NCI-H2196 treated with DMSO at 0.1 percent for 48 hours (cell line): ENCODE measurements at regions not wholly inside any gene's neighbourhood (a gene's known extent, or its start where the extent isn't known, plus 50 kb on each side); places are given as distances from the start of the nearest gene placed in this dataset.
"Not testable (repeated sequence)": the region's sequence is repeated elsewhere in the genome, so short reads cannot be mapped to it uniquely, and the experiment has no call there.

ENCODE experiments used
- DNase-seq: peaks from one replicate; lab custom pipeline; 2025; ENCODE audit not compliant: unreplicated experiment; lab: John Stamatoyannopoulos, UW

DNA sequence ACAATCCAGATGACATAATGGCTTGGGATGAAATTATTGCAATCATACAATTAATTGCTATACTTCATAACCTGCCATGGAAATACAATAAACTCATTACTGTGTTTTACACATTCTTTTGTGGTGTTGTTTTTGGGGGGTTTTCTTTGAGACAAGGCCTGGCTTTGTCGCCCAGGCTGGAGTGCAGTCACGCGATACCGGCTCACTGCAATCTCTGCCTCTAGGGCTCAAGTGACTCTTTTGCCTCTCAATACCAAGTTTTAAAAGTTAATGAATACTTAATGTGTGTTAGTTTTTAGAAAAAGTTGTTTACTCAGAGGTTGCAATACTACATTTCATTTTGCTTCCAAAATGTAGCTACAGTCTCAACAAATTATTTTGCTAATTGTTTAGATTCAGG is 598.4 kb downstream of the CHSY3 start:
- DNase-seq, result no peak

DNA sequence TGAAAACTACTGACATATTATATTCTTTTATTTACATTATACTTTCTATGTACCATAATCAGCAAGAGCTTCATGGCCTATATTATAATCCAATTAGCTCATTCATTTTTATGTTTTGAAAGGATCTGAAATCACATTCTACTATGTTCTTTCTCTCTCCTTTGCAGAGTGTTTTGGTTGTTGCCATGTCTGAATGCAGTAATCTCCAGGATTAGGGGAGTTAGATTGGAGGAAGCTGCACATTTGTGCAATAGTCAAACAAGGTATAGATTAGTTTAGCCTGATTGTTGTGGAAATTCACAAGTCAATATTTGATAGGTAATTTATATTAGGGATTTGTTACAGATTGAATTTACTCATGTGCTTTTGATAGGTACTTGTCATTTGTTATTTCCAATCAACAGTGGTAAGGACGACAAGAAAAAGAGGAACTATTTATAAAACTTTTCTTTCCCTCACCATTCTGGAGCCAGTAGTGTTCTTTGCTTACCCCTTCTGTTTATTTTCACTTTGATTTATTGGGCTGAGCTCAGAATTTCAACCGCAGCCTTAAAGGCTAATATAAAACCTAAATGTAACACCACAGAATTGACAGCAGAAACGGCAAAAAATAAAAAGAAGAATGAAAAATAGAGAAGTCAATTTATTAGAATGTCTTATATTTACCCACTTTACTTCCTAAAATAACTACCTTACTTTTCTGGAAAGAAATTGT is 597.0 kb downstream of the CHSY3 start:
- no peak for DNase-seq

- DNase-seq, result not testable (repeated sequence)
Measured at GRCh38 chr5:130500495-130500894, 596.2 kb downstream of the CHSY3 start.

- DNase-seq, result no peak
Measured at GRCh38 chr5:130496215-130496614, 592.0 kb downstream of the CHSY3 start.

DNA sequence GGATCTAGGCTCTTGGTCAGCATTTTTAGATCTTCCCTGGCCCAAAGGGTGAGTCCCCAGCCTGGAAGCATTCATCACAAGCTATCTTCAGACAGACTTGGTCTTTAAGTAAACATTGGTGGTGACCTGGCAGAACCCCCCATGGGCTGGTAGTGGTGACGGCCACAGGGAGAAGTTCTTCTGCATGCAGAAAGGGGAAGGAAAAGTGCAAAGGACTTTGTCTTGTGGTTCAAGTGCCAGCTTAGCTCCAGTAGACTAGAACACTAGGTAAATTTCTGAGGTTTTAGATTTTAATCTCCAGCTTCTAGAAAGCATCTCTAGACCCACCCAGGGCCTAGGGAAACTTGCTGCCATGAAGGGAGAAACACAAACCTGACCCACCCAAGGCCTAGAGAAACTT is 584.0 kb downstream of the CHSY3 start:
- no peak for DNase-seq

GRCh38 chr5:130479045-130479804 is 575.0 kb downstream of the CHSY3 start:
- DNase-seq, result no peak

DNA sequence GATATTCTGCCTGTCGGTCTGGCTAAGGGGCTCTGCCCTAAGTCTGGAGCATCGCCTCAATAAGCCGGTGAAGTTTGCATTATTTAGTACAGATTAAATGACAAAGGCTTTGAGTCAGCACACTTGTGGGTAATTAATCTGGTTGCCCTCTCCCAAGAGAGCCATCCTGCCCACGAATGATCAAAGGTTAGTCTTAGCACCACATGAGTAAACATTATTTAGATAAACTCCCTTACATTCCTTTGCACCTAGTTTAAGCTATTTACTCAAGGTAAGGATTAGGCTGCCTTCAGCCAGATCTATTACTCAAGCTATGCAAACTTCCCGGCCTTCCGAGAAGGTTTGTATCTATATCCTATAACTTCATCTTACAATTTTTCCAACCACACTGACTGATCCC is 572.1 kb downstream of the CHSY3 start:
- DNase-seq, result no peak

GRCh38 chr5:130462516-130462915 is 558.3 kb downstream of the CHSY3 start:
- DNase-seq, result no peak

GRCh38 chr5:130455175-130455574 is 550.9 kb downstream of the CHSY3 start:
- no peak for DNase-seq

DNA sequence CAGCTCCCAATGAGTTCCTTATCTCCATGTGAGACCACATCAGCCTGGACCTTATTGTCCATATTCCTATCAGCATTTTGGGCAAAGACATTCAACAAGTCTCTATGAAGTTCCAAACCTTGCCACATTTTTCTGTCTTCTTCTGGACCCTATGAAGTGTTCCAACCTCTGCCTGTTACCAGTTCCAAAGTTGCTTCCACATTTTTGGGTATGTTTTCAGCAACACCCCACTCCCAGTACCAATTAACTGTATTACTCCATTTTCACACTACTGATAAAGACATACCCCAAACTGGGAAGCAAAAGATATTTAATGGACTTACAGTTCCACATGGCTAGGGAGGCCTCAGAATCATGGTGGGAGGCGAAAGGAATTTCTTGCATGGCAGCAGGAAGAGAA is 548.5 kb downstream of the CHSY3 start:
- no peak for DNase-seq

- no peak for DNase-seq
Measured at GRCh38 chr5:130436430-130436829, 532.2 kb downstream of the CHSY3 start.

DNA sequence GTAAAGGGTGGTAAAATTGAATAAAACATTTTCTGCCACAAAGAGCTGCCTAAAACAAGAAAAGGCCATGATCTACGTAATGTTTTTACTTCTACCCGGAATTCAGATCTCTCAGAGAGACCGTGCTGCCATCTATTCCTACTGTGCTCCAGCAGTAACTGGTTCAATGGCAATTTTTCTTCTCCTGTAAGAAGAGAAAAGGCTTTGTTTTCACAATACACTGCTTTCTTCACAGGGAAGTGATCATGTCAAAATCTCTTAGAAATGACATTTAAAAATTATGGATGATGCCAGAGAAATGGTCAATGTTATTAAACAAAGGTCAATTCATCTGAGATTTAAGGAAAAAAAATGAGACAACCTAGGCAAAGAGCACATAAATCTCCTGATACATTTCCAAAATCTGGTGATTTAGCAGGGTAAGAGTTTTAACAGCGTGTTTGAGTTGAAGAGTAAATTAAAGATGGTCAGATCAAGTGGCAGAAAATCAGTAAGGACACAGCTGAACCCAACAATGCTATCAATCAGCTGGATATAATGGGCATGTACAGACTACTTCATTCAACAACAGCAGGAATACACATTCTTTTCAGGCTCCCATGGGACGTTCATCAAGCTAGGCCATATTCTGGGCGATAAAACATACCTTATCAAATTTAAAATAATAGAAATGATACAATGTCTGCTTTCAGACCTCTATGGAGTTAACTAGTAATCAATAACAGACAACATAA is 523.1 kb downstream of the CHSY3 start:
- DNase-seq, result no peak

DNA sequence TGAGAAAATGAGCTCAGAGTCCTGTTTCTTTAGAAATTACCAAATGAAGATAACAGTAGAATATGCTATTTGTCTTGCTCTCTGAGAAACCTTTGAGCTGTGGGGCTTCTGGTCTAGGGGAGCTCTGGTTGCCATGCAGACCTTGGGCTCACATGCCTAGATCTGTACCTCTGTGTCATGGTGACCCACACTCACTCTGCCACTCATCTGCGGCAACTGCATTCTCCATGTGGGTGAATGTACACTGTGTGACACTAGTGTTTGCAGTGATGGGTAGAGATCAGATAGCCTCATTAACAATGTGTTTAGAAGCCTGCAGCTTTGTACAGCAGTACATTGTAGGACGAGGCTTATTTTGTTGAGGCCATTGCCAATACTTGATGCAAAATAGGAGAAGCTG is 521.2 kb downstream of the CHSY3 start:
- DNase-seq, result no peak

DNA sequence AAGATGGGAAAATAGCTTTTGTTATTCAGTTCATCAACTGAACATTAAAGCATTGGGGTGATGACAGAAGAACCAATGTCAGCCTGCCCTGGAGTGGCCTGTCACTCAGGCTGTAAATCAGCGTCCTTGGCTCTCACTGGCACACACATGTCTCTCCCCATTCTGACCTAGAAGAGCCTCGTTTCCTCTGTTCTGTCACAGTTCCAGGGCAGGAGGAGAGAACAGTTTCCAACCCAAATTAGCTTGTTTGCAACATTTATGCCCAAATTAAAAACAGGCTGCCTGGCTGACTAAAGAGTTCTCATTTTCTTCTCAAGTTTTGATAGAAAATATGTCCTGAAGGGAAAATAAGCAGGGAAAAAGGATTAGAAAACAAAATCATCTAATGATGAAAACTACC is 520.1 kb downstream of the CHSY3 start:
- no peak for DNase-seq

DNA sequence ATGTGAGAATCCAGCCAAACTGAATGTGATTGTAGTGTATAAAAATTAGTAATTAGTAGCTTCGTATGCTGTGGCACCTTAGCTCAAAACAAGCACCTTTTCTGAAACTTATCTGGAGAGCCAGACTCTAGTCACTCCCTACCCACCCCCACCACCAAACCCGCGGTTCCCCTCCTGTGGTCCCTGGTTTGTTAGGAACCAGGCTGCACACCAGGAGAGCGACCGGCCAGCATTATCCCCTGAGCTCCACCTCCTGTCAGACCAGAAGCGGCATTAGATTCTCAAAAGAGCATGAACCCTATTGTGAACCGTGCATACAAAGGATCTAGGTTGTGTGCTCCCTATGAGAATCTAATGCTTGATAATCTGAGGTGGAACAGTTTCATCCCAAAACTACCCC is 498.6 kb downstream of the CHSY3 start:
- DNase-seq, result no peak

DNA sequence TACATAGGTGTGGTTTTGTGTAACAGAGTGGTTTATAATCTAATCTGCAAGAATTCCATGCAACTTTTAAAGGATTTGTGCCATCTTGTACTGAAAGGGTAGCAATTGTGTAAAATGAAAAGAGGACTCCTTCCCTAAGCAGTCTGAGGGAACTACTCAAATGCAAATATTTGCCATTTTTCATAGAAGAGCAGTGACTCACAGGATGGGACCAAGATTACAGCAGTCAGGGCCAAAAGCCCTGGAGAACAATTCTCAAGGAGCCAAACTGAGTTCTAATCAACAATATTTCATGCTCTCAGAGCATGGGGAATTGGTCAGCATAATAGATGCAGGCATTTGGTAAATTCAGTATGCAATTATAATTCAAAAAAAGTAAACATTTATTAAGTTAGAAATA is 495.8 kb downstream of the CHSY3 start:
- DNase-seq, result no peak

DNA sequence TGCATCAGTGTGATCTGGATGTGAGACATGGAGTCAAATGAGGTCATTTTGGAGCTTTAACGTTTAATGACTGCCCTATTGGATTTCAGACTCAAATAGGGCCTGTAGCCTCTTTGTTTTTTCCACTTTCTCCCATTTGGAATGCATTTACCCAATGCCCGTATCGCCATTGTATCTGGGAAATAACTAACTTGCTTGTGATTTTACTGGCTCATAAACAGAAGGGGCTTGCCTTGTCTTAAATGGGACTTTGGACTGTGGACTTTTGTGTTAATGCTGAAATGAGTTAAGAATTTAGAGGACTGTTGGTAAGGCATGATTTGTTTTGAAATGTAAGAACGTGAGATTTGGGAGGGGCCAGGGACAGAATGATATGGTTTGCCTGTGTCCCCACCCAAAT is 494.6 kb downstream of the CHSY3 start:
- no peak for DNase-seq

DNA sequence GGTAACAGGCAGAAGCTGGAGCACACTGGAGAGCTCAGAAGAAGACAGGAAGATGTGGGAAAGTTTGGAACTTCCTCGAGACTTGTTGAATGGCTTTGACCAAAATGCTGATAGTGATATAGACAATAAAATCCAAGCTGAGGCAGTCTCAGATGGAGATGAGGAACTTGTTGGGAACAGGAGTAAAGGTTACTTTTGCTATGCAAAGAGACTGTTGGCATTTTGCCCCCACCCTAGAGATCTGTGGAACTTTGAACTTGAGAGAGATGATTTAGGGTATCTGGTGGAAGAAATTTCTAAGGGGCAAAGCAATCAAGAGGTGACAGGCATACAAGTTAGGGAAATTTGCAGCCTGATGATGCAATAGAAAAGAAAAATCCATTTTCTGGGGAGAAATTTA is 493.5 kb downstream of the CHSY3 start:
- DNase-seq, result not testable (repeated sequence)

GRCh38 chr5:130397132-130397531 is 492.9 kb downstream of the CHSY3 start:
- no peak for DNase-seq

DNA sequence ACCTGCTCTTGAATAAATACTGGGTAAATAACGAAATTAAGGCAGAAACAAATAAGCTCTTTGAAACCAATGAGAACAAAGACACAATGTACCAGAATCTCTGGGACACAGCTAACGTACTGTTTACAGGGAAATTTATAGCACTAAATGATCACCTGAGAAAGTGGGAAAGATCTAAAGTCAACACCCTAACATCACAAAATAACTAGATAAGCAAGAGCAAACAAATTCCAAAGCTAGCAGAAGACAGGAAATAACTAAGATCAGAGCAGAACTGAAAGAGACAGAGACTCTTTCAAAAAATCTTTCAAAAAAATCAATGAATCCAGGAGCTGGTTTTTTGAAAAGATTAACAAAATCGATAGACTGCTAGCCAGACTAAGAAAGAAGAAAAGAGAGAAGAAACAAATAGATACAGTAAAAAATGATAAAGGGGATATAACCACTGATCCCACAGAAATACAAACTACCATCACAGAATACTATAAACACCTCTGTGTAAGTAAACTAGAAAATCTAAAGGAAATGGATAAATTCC is 487.5 kb downstream of the CHSY3 start:
- not testable (repeated sequence) for DNase-seq

DNA sequence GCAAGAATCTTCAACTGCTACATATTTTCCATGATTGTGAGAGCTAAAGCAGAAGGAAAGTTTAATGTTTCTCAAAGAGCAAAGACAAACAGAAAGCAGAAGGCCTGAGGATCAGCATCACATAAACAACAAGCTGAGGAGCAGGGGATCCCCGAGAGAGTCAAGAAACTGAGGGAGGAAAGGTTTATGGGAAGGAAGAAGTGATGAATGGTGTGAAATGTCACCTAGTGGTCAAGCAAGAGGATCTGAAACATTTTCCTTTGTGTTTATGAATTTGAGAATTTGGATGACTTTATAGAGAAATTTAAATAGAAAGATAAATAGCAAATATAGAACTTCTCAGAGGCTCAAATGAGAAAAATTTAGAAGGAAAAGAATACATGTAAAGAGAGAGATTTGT is 481.9 kb downstream of the CHSY3 start:
- DNase-seq, result no peak

DNA sequence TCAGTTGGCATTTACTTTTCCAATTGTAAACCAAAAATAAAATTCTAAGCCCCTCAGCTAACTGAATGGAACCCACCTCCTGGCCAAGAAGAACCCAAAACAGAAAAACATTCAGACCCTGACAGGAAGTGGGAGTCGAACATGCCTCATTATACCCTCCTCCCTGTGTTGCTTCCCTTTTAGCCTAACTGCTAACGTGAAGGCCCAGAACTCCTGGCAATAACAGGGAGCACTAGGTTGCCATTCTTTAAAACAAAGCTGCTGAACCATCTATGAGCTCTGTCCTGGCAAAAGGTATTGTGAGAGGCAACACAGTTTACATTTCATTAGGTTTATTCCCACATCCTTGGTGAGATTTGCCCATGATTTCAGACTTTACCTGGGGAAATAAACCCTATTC is 481.4 kb downstream of the CHSY3 start:
- no peak for DNase-seq
